ENCODE measurements at regions not wholly inside any gene's neighbourhood (a gene's known extent, or its start where the extent isn't known, plus 50 kb on each side); places are given as distances from the start of the nearest gene placed in this dataset.

DNA sequence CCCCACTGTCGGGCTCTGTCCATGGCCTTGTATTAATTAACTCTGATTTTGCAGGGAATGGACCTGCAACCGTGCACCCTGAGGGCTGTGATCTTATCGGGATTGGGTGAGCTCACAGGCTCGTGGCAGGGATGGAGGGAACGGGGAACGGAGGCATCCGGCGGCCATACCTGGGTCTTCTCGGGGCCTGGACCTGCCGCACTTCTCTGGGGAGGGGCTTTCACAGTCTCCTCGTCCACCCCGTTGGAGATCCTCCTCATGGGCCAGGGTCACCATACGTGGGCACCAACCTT, 57.5 kb upstream of the SHH start:
- no peak overlapping the region for H3K23ac ChIP-seq (ENCODE audit: low read length in 2 of 2)
- H3K18ac ChIP-seq (ENCODE audit: low read depth in 1 of 2, low read length in 2 of 2): no peak overlapping the region
- DNase-seq: no peak
- no peak overlapping the region for H3K9ac ChIP-seq (ENCODE audit: low read length)
- H3K4ac ChIP-seq (ENCODE audit: low read depth in 1 of 2, low read length in 2 of 2): no peak overlapping the region
- no peaks in the 10 kb centered on the region for H3K4me1 ChIP-seq (ENCODE audit: control insufficient read depth, insufficient read depth, low read depth, low read length)
- no peak overlapping the region for H4K91ac ChIP-seq (ENCODE audit: low read length)
- H2AFZ ChIP-seq (ENCODE audit: low read depth, low read length): no peak overlapping the region
- H3K36me3 ChIP-seq (ENCODE audit: control insufficient read depth in 1 of 2, insufficient read depth in 2 of 2, low read depth in 1 of 2, low read length in 2 of 2): no peaks in the 10 kb centered on the region
- no peak overlapping the region for H2BK5ac ChIP-seq (ENCODE audit: low read depth, low read length, poor library complexity, severe bottlenecking)
- peaks cover 7% of the 10 kb centered on the region for H3K9me3 ChIP-seq (ENCODE audit: control insufficient read depth, low read length)
- H2BK15ac ChIP-seq (ENCODE audit: low read depth, poor library complexity, severe bottlenecking): no peak overlapping the region
- no peak overlapping the region for H3K27ac ChIP-seq (ENCODE audit: low read length, poor library complexity, severe bottlenecking)
- H3K79me1 ChIP-seq (replicated peaks; ENCODE audit: low read length, poor library complexity, severe bottlenecking): no peaks in the 10 kb centered on the region
- H3K14ac ChIP-seq (ENCODE audit: low read length in 2 of 2): no peak overlapping the region
- WGBS: 81% methylated on average over 13 of the region's 13 CpGs
- H3K4me3 ChIP-seq (ENCODE audit: insufficient read depth in 1 of 2, low read depth in 1 of 2, low read length in 2 of 2): no peak overlapping the region
- H3K27me3 ChIP-seq (ENCODE audit: control insufficient read depth in 1 of 2, insufficient read depth in 1 of 2, low read length in 2 of 2): peaks cover 0 to 13% of the 10 kb centered on the region in 2 experiments
- no peak overlapping the region for H3K4me2 ChIP-seq (ENCODE audit: low read length, poor library complexity, severe bottlenecking)
- H4K8ac ChIP-seq (ENCODE audit: low read length): no peak overlapping the region
- H2BK120ac ChIP-seq (ENCODE audit: low read depth, low read length): no peak overlapping the region
- H2AK5ac ChIP-seq (ENCODE audit: low read length, severe bottlenecking): no peak overlapping the region
- H2BK12ac ChIP-seq (ENCODE audit: low read length in 2 of 2): no peak overlapping the region

DNA sequence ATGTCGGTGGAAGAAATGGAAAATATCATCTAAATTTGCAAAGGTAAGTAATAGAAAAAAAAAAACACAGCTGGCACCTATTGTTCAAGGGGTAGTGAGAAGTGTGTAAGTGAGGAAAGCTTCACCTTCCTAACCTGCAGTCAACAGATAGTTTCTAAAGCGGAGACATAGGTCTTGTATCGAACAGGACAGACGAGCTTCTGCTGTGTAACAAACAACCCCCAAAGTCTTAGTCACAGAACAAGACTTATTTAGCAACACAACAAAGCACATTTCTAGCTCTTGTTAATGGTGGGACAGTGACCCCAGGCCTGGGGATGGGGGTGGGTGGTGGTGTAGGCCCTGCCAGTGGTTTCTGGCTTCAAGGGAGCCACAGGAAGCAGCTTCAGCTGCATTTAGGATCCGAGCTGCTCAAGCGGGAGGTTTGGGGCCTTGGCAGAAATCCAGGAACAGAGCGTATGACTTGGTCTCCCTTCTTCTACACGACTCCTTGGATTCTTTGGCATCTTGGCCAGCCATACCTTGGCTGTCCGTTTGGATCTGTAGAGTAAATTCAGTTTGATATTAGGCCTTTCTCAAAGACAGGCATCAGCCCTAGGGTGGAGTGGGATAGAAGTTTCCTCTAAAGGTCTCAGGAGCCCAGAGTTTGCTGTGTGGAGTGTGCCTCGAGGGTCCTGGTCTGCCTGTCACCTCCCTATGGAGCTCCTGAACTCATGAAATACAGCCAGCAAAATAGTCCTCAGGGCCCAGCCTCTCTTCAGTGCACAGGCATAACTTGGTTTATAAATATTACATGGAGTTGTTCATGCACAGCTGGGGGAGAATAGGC, 56.9 kb upstream of the SHH start:
- Histone ChIP-seq H3K23ac (ENCODE audit: low read length in 2 of 2) (no peak overlapping the region), H4K8ac (ENCODE audit: low read length) (no peak overlapping the region), H3K79me1 (replicated peaks; ENCODE audit: low read length, poor library complexity, severe bottlenecking) (no peaks in the 10 kb centered on the region), H3K36me3 (ENCODE audit: control insufficient read depth in 1 of 2, insufficient read depth in 2 of 2, low read depth in 1 of 2, low read length in 2 of 2) (no peaks in the 10 kb centered on the region), H3K4ac (ENCODE audit: low read depth in 1 of 2, low read length in 2 of 2) (no peak overlapping the region), H2BK12ac (ENCODE audit: low read length in 2 of 2) (no peak overlapping the region), H3K4me3 (ENCODE audit: insufficient read depth in 1 of 2, low read depth in 1 of 2, low read length in 2 of 2) (no peak overlapping the region), H2AK5ac (ENCODE audit: low read length, severe bottlenecking) (no peak overlapping the region), H3K9ac (ENCODE audit: low read length) (no peak overlapping the region), H3K4me2 (ENCODE audit: low read length, poor library complexity, severe bottlenecking) (no peak overlapping the region), H2BK120ac (ENCODE audit: low read depth, low read length) (no peak overlapping the region), H3K9me3 (ENCODE audit: control insufficient read depth, low read length) (peaks cover 7% of the 10 kb centered on the region), H2BK5ac (ENCODE audit: low read depth, low read length, poor library complexity, severe bottlenecking) (no peak overlapping the region), H3K18ac (ENCODE audit: low read depth in 1 of 2, low read length in 2 of 2) (no peak overlapping the region), H2AFZ (ENCODE audit: low read depth, low read length) (no peak overlapping the region), H2BK15ac (ENCODE audit: low read depth, poor library complexity, severe bottlenecking) (no peak overlapping the region), H3K14ac (ENCODE audit: low read length in 2 of 2) (no peak overlapping the region), H3K4me1 (ENCODE audit: control insufficient read depth, insufficient read depth, low read depth, low read length) (no peaks in the 10 kb centered on the region), H3K27ac (ENCODE audit: low read length, poor library complexity, severe bottlenecking) (no peak overlapping the region), H3K27me3 (ENCODE audit: control insufficient read depth in 1 of 2, insufficient read depth in 1 of 2, low read length in 2 of 2) (peaks cover 0 to 15% of the 10 kb centered on the region in 2 experiments), H4K91ac (ENCODE audit: low read length) (no peak overlapping the region)
- DNase-seq: no peak
- WGBS: 73% methylated on average over 9 of the region's 10 CpGs

GRCh38 chr7:155867734-155868400, 55.6 kb upstream of the SHH start:
- H3K4ac ChIP-seq (ENCODE audit: low read depth in 1 of 2, low read length in 2 of 2): no peak overlapping the region
- no peak overlapping the region for H2BK5ac ChIP-seq (ENCODE audit: low read depth, low read length, poor library complexity, severe bottlenecking)
- no peaks in the 10 kb centered on the region for H3K79me1 ChIP-seq (replicated peaks; ENCODE audit: low read length, poor library complexity, severe bottlenecking)
- H2AK5ac ChIP-seq (ENCODE audit: low read length, severe bottlenecking): no peak overlapping the region
- H4K8ac ChIP-seq (ENCODE audit: low read length): no peak overlapping the region
- DNase-seq: no peak
- no peak overlapping the region for H3K14ac ChIP-seq (ENCODE audit: low read length in 2 of 2)
- no peaks in the 10 kb centered on the region for H3K4me1 ChIP-seq (ENCODE audit: control insufficient read depth, insufficient read depth, low read depth, low read length)
- no peak overlapping the region for H2BK15ac ChIP-seq (ENCODE audit: low read depth, poor library complexity, severe bottlenecking)
- no peaks in the 10 kb centered on the region for H3K36me3 ChIP-seq (ENCODE audit: control insufficient read depth in 1 of 2, insufficient read depth in 2 of 2, low read depth in 1 of 2, low read length in 2 of 2)
- no peak overlapping the region for H2BK12ac ChIP-seq (ENCODE audit: low read length in 2 of 2)
- H3K27ac ChIP-seq (ENCODE audit: low read length, poor library complexity, severe bottlenecking): no peak overlapping the region
- H4K91ac ChIP-seq (ENCODE audit: low read length): no peak overlapping the region
- H3K9me3 ChIP-seq (ENCODE audit: control insufficient read depth, low read length): peaks cover 7% of the 10 kb centered on the region
- H2BK120ac ChIP-seq (ENCODE audit: low read depth, low read length): no peak overlapping the region
- H3K27me3 ChIP-seq (ENCODE audit: control insufficient read depth in 1 of 2, insufficient read depth in 1 of 2, low read length in 2 of 2): peaks cover 0 to 17% of the 10 kb centered on the region in 2 experiments
- H2AFZ ChIP-seq (ENCODE audit: low read depth, low read length): no peak overlapping the region
- H3K4me2 ChIP-seq (ENCODE audit: low read length, poor library complexity, severe bottlenecking): no peak overlapping the region
- no peak overlapping the region for H3K4me3 ChIP-seq (ENCODE audit: insufficient read depth in 1 of 2, low read depth in 1 of 2, low read length in 2 of 2)
- no peak overlapping the region for H3K18ac ChIP-seq (ENCODE audit: low read depth in 1 of 2, low read length in 2 of 2)
- no peak overlapping the region for H3K23ac ChIP-seq (ENCODE audit: low read length in 2 of 2)
- no peak overlapping the region for H3K9ac ChIP-seq (ENCODE audit: low read length)
- WGBS: 72% methylated on average over 6 of the region's 6 CpGs

DNA sequence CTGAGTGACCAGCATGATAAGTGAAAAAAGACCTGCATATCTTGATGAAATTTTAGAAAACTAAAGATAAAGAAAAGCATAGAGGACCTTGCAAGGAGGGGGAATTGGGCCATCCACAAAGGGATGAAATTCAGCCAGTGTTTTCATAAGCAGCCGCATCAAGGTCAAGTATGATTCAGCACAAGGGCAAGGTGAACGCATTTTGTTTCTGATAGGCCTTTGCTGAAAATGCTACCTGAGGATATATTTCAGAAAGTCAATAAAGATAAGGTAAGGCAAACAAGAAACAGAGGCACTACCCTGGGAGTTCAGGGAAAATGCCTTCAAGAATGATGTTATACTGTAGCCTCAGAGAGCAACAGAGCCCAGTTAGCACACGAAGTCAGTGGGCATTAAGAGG, 55.0 kb upstream of the SHH start:
- Histone ChIP-seq H3K79me1 (replicated peaks; ENCODE audit: low read length, poor library complexity, severe bottlenecking) (no peaks in the 10 kb centered on the region), H3K9ac (ENCODE audit: low read length) (no peak overlapping the region), H2AK5ac (ENCODE audit: low read length, severe bottlenecking) (no peak overlapping the region), H4K91ac (ENCODE audit: low read length) (no peak overlapping the region), H2BK12ac (ENCODE audit: low read length in 2 of 2) (no peak overlapping the region), H2AFZ (ENCODE audit: low read depth, low read length) (no peak overlapping the region), H2BK5ac (ENCODE audit: low read depth, low read length, poor library complexity, severe bottlenecking) (no peak overlapping the region), H3K27ac (ENCODE audit: low read length, poor library complexity, severe bottlenecking) (no peak overlapping the region), H2BK15ac (ENCODE audit: low read depth, poor library complexity, severe bottlenecking) (no peak overlapping the region), H3K36me3 (ENCODE audit: control insufficient read depth in 1 of 2, insufficient read depth in 2 of 2, low read depth in 1 of 2, low read length in 2 of 2) (no peaks in the 10 kb centered on the region), H3K9me3 (ENCODE audit: control insufficient read depth, low read length) (peaks cover 7% of the 10 kb centered on the region), H3K4me2 (ENCODE audit: low read length, poor library complexity, severe bottlenecking) (no peak overlapping the region), H2BK120ac (ENCODE audit: low read depth, low read length) (no peak overlapping the region), H3K4ac (ENCODE audit: low read depth in 1 of 2, low read length in 2 of 2) (no peak overlapping the region), H3K23ac (ENCODE audit: low read length in 2 of 2) (no peak overlapping the region), H3K4me1 (ENCODE audit: control insufficient read depth, insufficient read depth, low read depth, low read length) (peaks cover 3% of the 10 kb centered on the region), H3K18ac (ENCODE audit: low read depth in 1 of 2, low read length in 2 of 2) (no peak overlapping the region), H3K27me3 (ENCODE audit: control insufficient read depth in 1 of 2, insufficient read depth in 1 of 2, low read length in 2 of 2) (peaks cover 0 to 17% of the 10 kb centered on the region in 2 experiments), H3K14ac (ENCODE audit: low read length in 2 of 2) (no peak overlapping the region), H4K8ac (ENCODE audit: low read length) (no peak overlapping the region), H3K4me3 (ENCODE audit: insufficient read depth in 1 of 2, low read depth in 1 of 2, low read length in 2 of 2) (no peak overlapping the region)
- no peak for DNase-seq
- 77% methylated on average over 3 of the region's 3 CpGs for WGBS

All from mesenchymal stem cell (in vitro differentiated cells and primary cell).